IPS-18a (cell line): ENCODE measurements at regions not wholly inside any gene's neighbourhood (a gene's known extent, or its start where the extent isn't known, plus 50 kb on each side); places are given as distances from the start of the nearest gene placed in this dataset.
"Not testable (repeated sequence)": the region's sequence is repeated elsewhere in the genome, so short reads cannot be mapped to it uniquely, and the experiment has no call there.

Source experiments
- H3K27ac ChIP-seq: one replicate; pipeline ENCODE4 v1.5.1; 2013; ENCODE audit warnings: low read length
- H3K27me3 ChIP-seq: one replicate; pipeline ENCODE4 v1.6.1; 2013; ENCODE audit warnings: mild to moderate bottlenecking, low read length; ENCODE audit not compliant: control insufficient read depth, insufficient read depth
- H3K36me3 ChIP-seq: one replicate; pipeline ENCODE4 v1.6.1; 2013; ENCODE audit warnings: low read depth, low read length; ENCODE audit not compliant: control insufficient read depth
- H3K4me1 ChIP-seq: one replicate; pipeline ENCODE4 v1.6.1; 2013; ENCODE audit warnings: low read depth, low read length; ENCODE audit not compliant: control insufficient read depth
- H3K4me3 ChIP-seq: one replicate; pipeline ENCODE4 v1.5.1; 2013; ENCODE audit warnings: low read length
- H3K9ac ChIP-seq: one replicate; pipeline ENCODE4 v1.6.1; 2013; ENCODE audit warnings: mild to moderate bottlenecking, low read length, moderate library complexity
- H3K9me3 ChIP-seq: one replicate; pipeline ENCODE4 v1.6.1; 2013; ENCODE audit warnings: low read depth, low read length; ENCODE audit not compliant: control insufficient read depth

- H3K4me1 ChIP-seq, result no peaks in the 10 kb centered on the region
- no peaks in the 10 kb centered on the region for H3K9me3 ChIP-seq
- H3K27ac ChIP-seq, result no peak overlapping the region
- H3K36me3 ChIP-seq, result no peaks in the 10 kb centered on the region
- no peak overlapping the region for H3K4me3 ChIP-seq
- no peaks in the 10 kb centered on the region for H3K27me3 ChIP-seq
- H3K9ac ChIP-seq, result no peak overlapping the region
These were observed 288.0 kb upstream of the CHORDC1 start for GRCh38 chr11:90510839-90511238.

- Histone ChIP-seq H3K27ac (no peak overlapping the region), H3K4me1 (no peaks in the 10 kb centered on the region), H3K4me3 (no peak overlapping the region), H3K27me3 (no peaks in the 10 kb centered on the region), H3K9me3 (peaks cover 4% of the 10 kb centered on the region), H3K36me3 (no peaks in the 10 kb centered on the region), H3K9ac (no peak overlapping the region)
These were observed 278.2 kb upstream of the CHORDC1 start for GRCh38 chr11:90500922-90501568.

- peaks cover 4% of the 10 kb centered on the region for H3K9me3 ChIP-seq
These were observed 273.9 kb upstream of the CHORDC1 start for GRCh38 chr11:90496722-90497121.

GRCh38 chr11:90493379-90493778 lies 270.5 kb upstream of the CHORDC1 start:
- Histone ChIP-seq H3K27me3 (no peaks in the 10 kb centered on the region), H3K4me1 (no peaks in the 10 kb centered on the region), H3K27ac (no peak overlapping the region), H3K9me3 (peaks cover 4% of the 10 kb centered on the region), H3K36me3 (no peaks in the 10 kb centered on the region), H3K4me3 (no peak overlapping the region), H3K9ac (no peak overlapping the region)

More at GRCh38 chr11:90496722-90497121, 273.9 kb upstream of the CHORDC1 start:
- Histone ChIP-seq H3K27ac (no peak overlapping the region), H3K27me3 (no peaks in the 10 kb centered on the region), H3K4me1 (no peaks in the 10 kb centered on the region), H3K36me3 (no peaks in the 10 kb centered on the region), H3K4me3 (no peak overlapping the region), H3K9ac (no peak overlapping the region)

- Histone ChIP-seq H3K27me3 (no peaks in the 10 kb centered on the region), H3K9me3 (no peaks in the 10 kb centered on the region), H3K4me3 (no peak overlapping the region), H3K27ac (no peak overlapping the region), H3K36me3 (no peaks in the 10 kb centered on the region), H3K9ac (no peak overlapping the region), H3K4me1 (no peaks in the 10 kb centered on the region)
These were observed 268.6 kb upstream of the CHORDC1 start for GRCh38 chr11:90491466-90491865.

- H3K27me3 ChIP-seq, result no peaks in the 10 kb centered on the region
- no peaks in the 10 kb centered on the region for H3K4me1 ChIP-seq
- H3K9ac ChIP-seq, result no peak overlapping the region
- H3K36me3 ChIP-seq, result no peaks in the 10 kb centered on the region
- no peaks in the 10 kb centered on the region for H3K9me3 ChIP-seq
- no peak overlapping the region for H3K4me3 ChIP-seq
- H3K27ac ChIP-seq, result no peak overlapping the region
These were observed 253.7 kb upstream of the CHORDC1 start for GRCh38 chr11:90476442-90477007.

GRCh38 chr11:90468923-90469322 lies 246.1 kb upstream of the CHORDC1 start:
- H3K9me3 ChIP-seq, result no peaks in the 10 kb centered on the region
- no peaks in the 10 kb centered on the region for H3K27me3 ChIP-seq
- no peaks in the 10 kb centered on the region for H3K4me1 ChIP-seq
- H3K27ac ChIP-seq, result no peak overlapping the region
- no peak overlapping the region for H3K4me3 ChIP-seq
- no peaks in the 10 kb centered on the region for H3K36me3 ChIP-seq
- no peak overlapping the region for H3K9ac ChIP-seq

GRCh38 chr11:90465553-90465952 lies 242.7 kb upstream of the CHORDC1 start:
- Histone ChIP-seq H3K27ac (no peak overlapping the region), H3K9ac (no peak overlapping the region), H3K36me3 (no peaks in the 10 kb centered on the region), H3K4me1 (no peaks in the 10 kb centered on the region), H3K4me3 (no peak overlapping the region), H3K9me3 (no peaks in the 10 kb centered on the region), H3K27me3 (no peaks in the 10 kb centered on the region)

GRCh38 chr11:90455347-90455920 lies 232.6 kb upstream of the CHORDC1 start:
- H3K4me3 ChIP-seq, H3K4me1 ChIP-seq, H3K9ac ChIP-seq, H3K27ac ChIP-seq, H3K36me3 ChIP-seq, H3K27me3 ChIP-seq, H3K9me3 ChIP-seq: not testable (repeated sequence)

GRCh38 chr11:90453525-90453924 lies 230.7 kb upstream of the CHORDC1 start:
- Histone ChIP-seq H3K36me3 (no peaks in the 10 kb centered on the region), H3K9ac (no peak overlapping the region), H3K4me3 (no peak overlapping the region), H3K27ac (no peak overlapping the region), H3K27me3 (no peaks in the 10 kb centered on the region), H3K4me1 (no peaks in the 10 kb centered on the region), H3K9me3 (no peaks in the 10 kb centered on the region)

- no peaks in the 10 kb centered on the region for H3K27me3 ChIP-seq
- H3K9ac ChIP-seq, result no peak overlapping the region
- H3K4me1 ChIP-seq, result no peaks in the 10 kb centered on the region
- H3K27ac ChIP-seq, result no peak overlapping the region
- no peaks in the 10 kb centered on the region for H3K9me3 ChIP-seq
- no peaks in the 10 kb centered on the region for H3K36me3 ChIP-seq
- H3K4me3 ChIP-seq, result no peak overlapping the region
These were observed 226.8 kb upstream of the CHORDC1 start for GRCh38 chr11:90449606-90450005.

- Histone ChIP-seq H3K4me3 (no peak overlapping the region), H3K27ac (no peak overlapping the region), H3K27me3 (no peaks in the 10 kb centered on the region), H3K9ac (no peak overlapping the region), H3K9me3 (no peaks in the 10 kb centered on the region), H3K36me3 (no peaks in the 10 kb centered on the region), H3K4me1 (no peaks in the 10 kb centered on the region)
These were observed 225.4 kb upstream of the CHORDC1 start for GRCh38 chr11:90448256-90448655.
